ENCODE measurements at regions not wholly inside any gene's neighbourhood (a gene's known extent, or its start where the extent isn't known, plus 50 kb on each side); places are given as distances from the start of the nearest gene placed in this dataset.

- H3K9ac ChIP-seq (ENCODE audit: extremely low read depth, insufficient read length, low read length): no peak overlapping the region
- no peak overlapping the region for H3T11ph ChIP-seq (ENCODE audit: low read length)
- no peaks in the 10 kb centered on the region for H3K4me1 ChIP-seq (ENCODE audit: insufficient read depth, low read length)
- no peak overlapping the region for H4K5ac ChIP-seq (ENCODE audit: insufficient read length, low read depth, low read length)
- no peak overlapping the region for H2BK5ac ChIP-seq (ENCODE audit: insufficient read length, low read length)
- no peak overlapping the region for H2BK120ac ChIP-seq (ENCODE audit: low read depth, low read length, poor library complexity, severe bottlenecking)
- Mint-ChIP-seq H3K4me1 (no peaks in the 10 kb centered on the region), H3K27ac (no peak overlapping the region), H3K36me3 (ENCODE audit: insufficient read depth in 1 of 3, low read depth in 3 of 3) (peaks cover 13 to 25% (median 25%) of the 10 kb centered on the region in 3 experiments), H3K9me3 (peaks cover 92 to 100% of the 10 kb centered on the region in 2 experiments), H3K4me3 (no peak overlapping the region), H3K27me3 (ENCODE audit: low read depth) (peaks cover 1% of the 10 kb centered on the region)
- WGBS (ENCODE audit: extremely low coverage, insufficient read length, low lambda C conversion rate): no CpG with 5 or more reads among the region's 24 CpGs
- no peak overlapping the region for H3K4me2 ChIP-seq (ENCODE audit: insufficient read depth, insufficient read length, low read length)
- TF ChIP-seq CTCF (conservative IDR thresholded peaks at IDR 0.05): no peak
- no peaks in the 10 kb centered on the region for H3K79me1 ChIP-seq (ENCODE audit: insufficient read depth, low read depth, low read length, poor library complexity, severe bottlenecking)
- no peak overlapping the region for H3K18ac ChIP-seq (ENCODE audit: insufficient read length, low read depth, low read length)
- H3K23ac ChIP-seq (ENCODE audit: insufficient read length, low read depth, low read length): no peak overlapping the region
- H4K91ac ChIP-seq (ENCODE audit: insufficient read length, low read depth, low read length): no peak overlapping the region
- no peak for DNase-seq
- H3K27ac ChIP-seq (ENCODE audit: insufficient read length, low read depth, low read length): no peak overlapping the region
- no peak overlapping the region for H2BK15ac ChIP-seq (ENCODE audit: low read depth, low read length)
- H4K20me1 ChIP-seq (ENCODE audit: control insufficient read depth, insufficient read depth, insufficient read length): no peaks in the 10 kb centered on the region
- no peak overlapping the region for H2AFZ ChIP-seq (ENCODE audit: low read length)
- peaks cover 59% of the 10 kb centered on the region for H3K9me3 ChIP-seq (ENCODE audit: control insufficient read depth, low read depth, low read length)
- no peak overlapping the region for H2AK5ac ChIP-seq (ENCODE audit: insufficient read length, low read length)
- no peak overlapping the region for H3K4ac ChIP-seq (ENCODE audit: low read depth, low read length)
- H3K56ac ChIP-seq (ENCODE audit: insufficient read length, low read depth, low read length): no peak overlapping the region
- no peaks in the 10 kb centered on the region for H3K27me3 ChIP-seq (ENCODE audit: insufficient read depth, low read length)
- H4K8ac ChIP-seq (replicated peaks; ENCODE audit: insufficient read length, low read depth, low read length): no peak overlapping the region
- H3K79me2 ChIP-seq (ENCODE audit: insufficient read depth, low read length): no peaks in the 10 kb centered on the region
- H2BK12ac ChIP-seq (ENCODE audit: insufficient read length, low read depth, low read length): no peak overlapping the region
- H3K23me2 ChIP-seq (ENCODE audit: insufficient read length, low read depth, low read length, poor library complexity, severe bottlenecking): no peaks in the 10 kb centered on the region
- H2BK20ac ChIP-seq (ENCODE audit: low read depth, low read length, poor library complexity, severe bottlenecking): no peak overlapping the region
- H3K14ac ChIP-seq (ENCODE audit: insufficient read depth, low read length): no peak overlapping the region
These were observed 311.0 kb downstream of the ALG10 start for GRCh38 chr12:34333337-34333736.

Data from H9 (cell line).